ENCODE measurements at regions not wholly inside any gene's neighbourhood (a gene's known extent, or its start where the extent isn't known, plus 50 kb on each side); places are given as distances from the start of the nearest gene placed in this dataset.
"Not testable (repeated sequence)": the region's sequence is repeated elsewhere in the genome, so short reads cannot be mapped to it uniquely, and the experiment has no call there.

DNA sequence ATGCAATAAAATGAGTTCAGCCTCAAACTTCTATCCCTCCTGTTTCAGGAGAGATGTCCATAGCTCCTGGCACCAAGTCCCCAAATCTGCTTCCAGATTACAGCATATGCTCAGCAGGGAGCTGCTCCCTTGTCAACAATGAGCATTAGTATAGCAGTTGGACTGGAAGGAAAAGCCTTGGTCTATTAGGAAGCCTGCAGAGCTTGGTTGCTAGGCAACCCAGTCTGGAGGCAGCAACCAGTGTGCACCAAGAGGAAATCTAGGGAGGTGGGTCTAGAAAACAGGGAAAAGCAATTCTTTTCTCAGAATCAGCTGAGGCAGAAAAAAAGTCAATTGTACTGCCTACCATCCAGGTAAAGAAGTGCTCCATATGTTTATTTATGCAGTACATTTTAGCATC is 229.5 kb upstream of the NMUR2 start:
- DNase-seq (ENCODE audit: low read depth, low spot score) = no peak
- no peak overlapping the region for H3K9ac ChIP-seq (ENCODE audit: insufficient read length)
- no peak overlapping the region for H3K4me3 ChIP-seq
- no peaks in the 10 kb centered on the region for H3K36me3 ChIP-seq (ENCODE audit: insufficient read depth, low read length)
- TF ChIP-seq FOXP2 (optimal IDR thresholded peaks at IDR 0.05; ENCODE audit: control extremely low read depth, extremely low read length, insufficient read depth) (no peak), EZH2 (IDR thresholded peaks at IDR 0.05) (no peak), POLR2AphosphoS5 (IDR thresholded peaks at IDR 0.05; ENCODE audit: borderline replicate concordance, low read depth, low read length) (no peak)
- H3K27ac ChIP-seq = no peak overlapping the region
- H3K9me3 ChIP-seq (ENCODE audit: low read depth, low read length) = no peaks in the 10 kb centered on the region

DNA sequence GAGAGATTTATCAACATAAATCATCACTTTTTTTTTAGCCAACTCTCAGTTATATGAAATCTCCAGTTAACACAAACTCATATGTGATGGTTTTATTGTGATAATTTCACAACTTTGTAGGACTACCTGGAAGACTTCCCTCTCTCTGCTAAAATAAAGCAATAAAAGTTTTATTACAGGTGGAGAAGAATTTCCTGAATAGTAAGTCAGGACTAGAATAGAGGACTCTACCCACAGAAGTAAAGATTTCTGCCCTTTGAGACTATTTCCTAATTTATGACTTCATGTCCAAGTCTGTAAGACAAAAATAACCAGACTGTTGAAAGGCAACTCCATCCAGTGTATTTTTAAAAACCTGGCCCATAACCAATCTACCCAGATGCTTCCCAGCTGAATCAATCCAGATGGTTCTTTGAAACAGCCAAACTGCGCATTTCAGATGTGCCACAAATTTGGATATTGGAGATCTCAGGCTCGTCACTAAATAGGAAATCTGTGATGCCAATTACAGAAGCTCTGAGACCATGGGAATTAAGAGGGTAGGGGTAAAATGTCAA is 234.0 kb upstream of the NMUR2 start:
- H3K36me3 ChIP-seq (ENCODE audit: insufficient read depth, low read length) = no peaks in the 10 kb centered on the region
- no peak for TF ChIP-seq FOXP2 (optimal IDR thresholded peaks at IDR 0.05; ENCODE audit: control extremely low read depth, extremely low read length, insufficient read depth)
- TF ChIP-seq POLR2AphosphoS5 (IDR thresholded peaks at IDR 0.05; ENCODE audit: borderline replicate concordance, low read depth, low read length) = no peak
- no peak for TF ChIP-seq EZH2 (IDR thresholded peaks at IDR 0.05)
- no peak overlapping the region for H3K9ac ChIP-seq (ENCODE audit: insufficient read length)
- H3K4me3 ChIP-seq = no peak overlapping the region
- no peak for DNase-seq (ENCODE audit: low read depth, low spot score)
- H3K9me3 ChIP-seq (ENCODE audit: low read depth, low read length) = no peaks in the 10 kb centered on the region
- no peak overlapping the region for H3K27ac ChIP-seq

DNA sequence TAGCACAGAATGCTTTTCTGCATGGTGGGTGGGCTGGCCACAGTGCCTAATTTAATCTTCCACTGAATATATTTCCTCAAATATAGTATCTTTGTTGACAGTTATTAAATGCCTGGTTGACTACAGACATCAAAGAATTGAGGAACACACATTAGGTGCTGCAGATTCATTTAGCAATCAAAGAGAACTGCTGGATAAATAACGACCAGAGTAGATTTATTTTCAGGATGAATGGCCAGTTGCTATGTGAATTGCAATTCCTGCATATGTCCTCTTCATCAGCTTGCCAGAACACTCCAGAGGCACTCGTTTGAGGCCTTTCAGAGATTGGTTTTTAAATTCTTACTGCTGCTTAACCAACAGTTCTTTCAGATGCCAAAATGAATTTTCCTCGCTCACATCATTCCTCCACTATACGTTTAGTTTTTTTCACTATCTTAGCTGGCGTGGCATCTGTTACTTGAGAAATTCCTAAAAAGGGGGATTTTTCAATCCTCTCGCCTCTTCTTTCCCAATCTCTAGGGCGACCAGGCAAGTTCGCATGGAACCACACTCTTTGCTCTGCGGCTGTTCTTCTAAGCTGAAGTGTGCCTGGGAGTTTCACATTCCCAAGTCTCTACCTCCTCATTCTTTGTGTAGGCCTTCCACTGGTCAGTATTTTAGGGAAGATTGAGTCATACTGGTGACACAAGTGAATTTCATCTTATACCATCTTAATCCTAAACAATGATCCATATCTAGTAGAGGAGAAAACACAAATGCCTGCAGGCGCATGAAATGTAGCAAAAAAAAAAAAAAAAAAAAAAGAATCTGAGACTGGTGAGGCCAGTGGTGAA is 237.1 kb upstream of the NMUR2 start:
- Histone ChIP-seq H3K9ac (ENCODE audit: insufficient read length) (no peak overlapping the region), H3K9me3 (ENCODE audit: low read depth, low read length) (no peaks in the 10 kb centered on the region), H3K36me3 (ENCODE audit: insufficient read depth, low read length) (no peaks in the 10 kb centered on the region), H3K27ac (no peak overlapping the region), H3K4me3 (no peak overlapping the region)
- TF ChIP-seq POLR2AphosphoS5 (IDR thresholded peaks at IDR 0.05; ENCODE audit: borderline replicate concordance, low read depth, low read length) = no peak
- no peak for TF ChIP-seq FOXP2 (optimal IDR thresholded peaks at IDR 0.05; ENCODE audit: control extremely low read depth, extremely low read length, insufficient read depth)
- no peak for TF ChIP-seq EZH2 (IDR thresholded peaks at IDR 0.05)
- no peak for DNase-seq (ENCODE audit: low read depth, low spot score)

DNA sequence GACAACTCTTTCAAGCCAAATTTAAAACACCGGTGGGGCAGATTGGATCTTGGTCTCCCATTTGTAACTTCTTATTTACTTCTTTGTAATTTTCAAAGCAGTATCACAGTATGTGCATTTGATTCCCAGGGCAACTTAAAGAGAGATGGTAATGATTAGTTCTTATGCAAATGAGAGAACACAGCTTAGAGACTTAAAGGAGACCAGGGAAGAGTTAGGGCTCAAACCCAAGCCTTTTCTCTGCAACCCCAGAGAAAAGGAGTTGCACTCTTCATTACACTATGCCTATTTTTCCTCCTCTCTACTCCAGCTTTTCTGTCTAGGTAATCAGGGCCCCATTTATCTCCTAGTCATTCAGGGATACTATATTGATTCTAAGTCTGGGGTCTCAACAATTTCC is 237.8 kb upstream of the NMUR2 start:
- no peak overlapping the region for H3K9ac ChIP-seq (ENCODE audit: insufficient read length)
- H3K9me3 ChIP-seq (ENCODE audit: low read depth, low read length) = no peaks in the 10 kb centered on the region
- no peak overlapping the region for H3K4me3 ChIP-seq
- H3K36me3 ChIP-seq (ENCODE audit: insufficient read depth, low read length) = no peaks in the 10 kb centered on the region
- no peak for TF ChIP-seq FOXP2 (optimal IDR thresholded peaks at IDR 0.05; ENCODE audit: control extremely low read depth, extremely low read length, insufficient read depth)
- TF ChIP-seq EZH2 (IDR thresholded peaks at IDR 0.05) = no peak
- TF ChIP-seq POLR2AphosphoS5 (IDR thresholded peaks at IDR 0.05; ENCODE audit: borderline replicate concordance, low read depth, low read length) = no peak
- H3K27ac ChIP-seq = no peak overlapping the region
- DNase-seq (ENCODE audit: low read depth, low spot score) = no peak

DNA sequence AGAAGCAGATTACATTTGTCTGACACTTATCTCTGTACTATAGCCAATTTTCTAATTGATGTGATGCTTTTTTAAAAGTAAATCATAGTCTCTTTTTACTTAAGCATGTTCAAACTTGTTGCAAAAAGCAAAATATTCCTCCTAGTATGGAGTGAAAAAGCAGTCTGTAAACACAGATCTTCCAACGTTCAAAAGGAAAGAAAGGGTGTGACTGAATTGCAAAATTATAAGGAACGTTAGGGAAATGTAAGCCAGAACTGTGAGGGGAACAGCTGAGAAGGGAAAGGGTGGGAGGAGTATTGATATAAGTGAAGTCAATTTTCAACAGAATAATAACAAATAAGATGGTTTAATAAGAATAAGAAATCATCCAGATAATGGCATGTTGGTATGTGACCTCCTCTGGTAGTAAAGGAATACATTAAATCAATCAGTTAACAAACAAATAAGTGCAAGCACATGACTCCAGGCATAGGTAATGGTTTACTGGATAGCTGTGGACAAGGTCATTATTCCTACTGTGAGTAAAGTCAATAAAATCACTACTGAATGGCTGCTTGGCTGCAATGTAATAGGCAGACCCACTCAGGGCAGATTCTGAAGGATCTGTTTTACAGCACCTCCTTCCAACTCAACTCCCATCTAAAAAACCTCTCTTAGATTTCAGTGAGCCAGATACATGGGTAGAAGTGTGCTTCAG is 239.1 kb upstream of the NMUR2 start:
- no peak for DNase-seq (ENCODE audit: low read depth, low spot score)
- Histone ChIP-seq H3K9ac (ENCODE audit: insufficient read length) (no peak overlapping the region), H3K4me3 (no peak overlapping the region), H3K27ac (no peak overlapping the region), H3K36me3 (ENCODE audit: insufficient read depth, low read length) (no peaks in the 10 kb centered on the region), H3K9me3 (ENCODE audit: low read depth, low read length) (no peaks in the 10 kb centered on the region)
- TF ChIP-seq EZH2 (IDR thresholded peaks at IDR 0.05) = no peak
- no peak for TF ChIP-seq POLR2AphosphoS5 (IDR thresholded peaks at IDR 0.05; ENCODE audit: borderline replicate concordance, low read depth, low read length)
- TF ChIP-seq FOXP2 (optimal IDR thresholded peaks at IDR 0.05; ENCODE audit: control extremely low read depth, extremely low read length, insufficient read depth) = no peak

DNA sequence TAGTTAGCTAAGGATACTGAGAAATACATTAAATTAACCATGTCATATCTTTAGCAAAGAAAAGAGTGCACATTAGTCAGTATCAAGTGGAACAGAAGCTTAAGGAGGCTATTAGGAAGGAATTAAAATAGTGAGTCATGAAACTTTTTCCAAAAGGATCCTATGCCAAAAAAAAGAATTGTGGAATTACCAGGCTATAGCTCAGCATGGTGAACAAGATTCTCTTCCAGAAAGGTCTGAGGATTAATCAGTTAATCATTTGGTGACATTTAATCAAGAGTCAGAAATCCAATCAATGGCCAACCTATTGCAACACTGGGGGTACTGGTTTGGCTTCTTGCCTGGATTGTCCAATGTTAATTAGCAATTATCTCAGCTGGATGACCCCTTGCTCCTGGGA is 244.5 kb upstream of the NMUR2 start:
- Histone ChIP-seq H3K4me3 (no peak overlapping the region), H3K9ac (ENCODE audit: insufficient read length) (no peak overlapping the region), H3K36me3 (ENCODE audit: insufficient read depth, low read length) (no peaks in the 10 kb centered on the region), H3K9me3 (ENCODE audit: low read depth, low read length) (no peaks in the 10 kb centered on the region), H3K27ac (no peak overlapping the region)
- DNase-seq (ENCODE audit: low read depth, low spot score) = no peak
- no peak for TF ChIP-seq POLR2AphosphoS5 (IDR thresholded peaks at IDR 0.05; ENCODE audit: borderline replicate concordance, low read depth, low read length)
- no peak for TF ChIP-seq EZH2 (IDR thresholded peaks at IDR 0.05)
- no peak for TF ChIP-seq FOXP2 (optimal IDR thresholded peaks at IDR 0.05; ENCODE audit: control extremely low read depth, extremely low read length, insufficient read depth)

DNA sequence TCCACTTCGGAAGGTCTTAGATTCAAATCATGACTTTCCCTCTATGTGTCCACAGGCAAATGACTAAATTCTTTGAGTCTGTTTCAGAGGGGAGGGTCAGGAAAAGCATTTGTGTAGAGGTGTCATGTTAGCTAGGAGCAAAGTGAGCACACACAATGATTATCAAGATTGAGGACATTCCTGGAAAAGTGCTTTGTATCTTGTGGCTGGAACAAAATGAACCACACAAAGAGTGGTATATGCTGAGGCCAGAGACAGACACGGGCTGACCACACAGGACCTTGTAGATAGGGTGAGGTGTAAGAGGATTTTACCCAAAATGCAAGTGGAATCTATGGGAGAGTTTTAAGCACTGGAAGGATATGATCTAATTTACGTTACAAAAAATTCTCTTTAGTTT is 245.3 kb upstream of the NMUR2 start:
- Histone ChIP-seq H3K9ac (ENCODE audit: insufficient read length) (no peak overlapping the region), H3K27ac (no peak overlapping the region), H3K9me3 (ENCODE audit: low read depth, low read length) (no peaks in the 10 kb centered on the region), H3K36me3 (ENCODE audit: insufficient read depth, low read length) (no peaks in the 10 kb centered on the region), H3K4me3 (no peak overlapping the region)
- no peak for DNase-seq (ENCODE audit: low read depth, low spot score)
- TF ChIP-seq POLR2AphosphoS5 (IDR thresholded peaks at IDR 0.05; ENCODE audit: borderline replicate concordance, low read depth, low read length) (no peak), FOXP2 (optimal IDR thresholded peaks at IDR 0.05; ENCODE audit: control extremely low read depth, extremely low read length, insufficient read depth) (no peak), EZH2 (IDR thresholded peaks at IDR 0.05) (no peak)

DNA sequence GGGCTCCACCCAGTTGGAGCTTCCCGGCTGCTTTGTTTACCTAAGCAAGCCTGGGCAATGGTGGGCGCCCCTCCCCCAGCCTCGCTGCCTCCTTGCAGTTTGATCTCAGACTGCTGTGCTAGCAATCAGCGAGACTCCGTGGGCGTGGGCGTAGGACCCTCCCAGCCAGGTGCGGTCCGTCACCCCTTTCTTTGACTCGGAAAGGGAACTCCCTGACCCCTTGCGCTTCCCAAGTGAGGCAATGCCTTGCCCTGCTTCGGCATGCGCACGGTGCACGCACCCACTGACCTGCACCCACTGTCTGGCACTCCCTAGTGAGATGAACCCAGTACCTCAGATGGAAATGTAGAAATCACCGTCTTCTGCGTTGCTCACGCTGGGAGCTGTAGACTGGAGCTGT is 254.4 kb upstream of the NMUR2 start:
- H3K9ac ChIP-seq (ENCODE audit: insufficient read length); H3K36me3 ChIP-seq (ENCODE audit: insufficient read depth, low read length); H3K9me3 ChIP-seq (ENCODE audit: low read depth, low read length); H3K27ac ChIP-seq; H3K4me3 ChIP-seq; DNase-seq (ENCODE audit: low read depth, low spot score): not testable (repeated sequence)

All from SK-N-MC (cell line).